Nephron (organoid): ENCODE measurements at regions not wholly inside any gene's neighbourhood (a gene's known extent, or its start where the extent isn't known, plus 50 kb on each side); places are given as distances from the start of the nearest gene placed in this dataset.
"Not testable (repeated sequence)": the region's sequence is repeated elsewhere in the genome, so short reads cannot be mapped to it uniquely, and the experiment has no call there.

Source experiments
- H3K27ac Mint-ChIP-seq, 3 experiments: 2 replicates each; pipeline ENCODE4 v1.8.0; 2020; ENCODE audit warnings: mixed read lengths in 3 of 3, mild to moderate bottlenecking in 2 of 3, moderate library complexity in 1 of 3
- H3K27me3 Mint-ChIP-seq: 2 replicates; pipeline ENCODE4 v1.8.0; 2021; ENCODE audit warnings: low read depth, mild to moderate bottlenecking, moderate library complexity, mixed read lengths
- H3K36me3 Mint-ChIP-seq: 2 replicates; pipeline ENCODE4 v1.8.0; 2020; ENCODE audit warnings: low read depth, mixed read lengths
- H3K4me1 Mint-ChIP-seq: 2 replicates; pipeline ENCODE4 v1.8.0; 2020; ENCODE audit warnings: mixed read lengths
- H3K4me3 Mint-ChIP-seq, 3 experiments: 2 replicates each; pipeline ENCODE4 v1.8.0; 2020; ENCODE audit warnings: mild to moderate bottlenecking in 3 of 3, mixed read lengths in 3 of 3, moderate library complexity in 2 of 3
- H3K9me3 Mint-ChIP-seq: 2 replicates; pipeline ENCODE4 v1.8.0; 2020; ENCODE audit warnings: mixed read lengths
- TF ChIP-seq, protein P1 (sequence below), 3 experiments: fragments of 200-600 bp; sonication (generic); IDR thresholded peaks; one replicate each; pipeline ENCODE4 v1.5.0; 2021; ENCODE audit warnings: antibody characterized with exemption in 3 of 3; ENCODE audit not compliant: unreplicated experiment in 3 of 3

DNA sequence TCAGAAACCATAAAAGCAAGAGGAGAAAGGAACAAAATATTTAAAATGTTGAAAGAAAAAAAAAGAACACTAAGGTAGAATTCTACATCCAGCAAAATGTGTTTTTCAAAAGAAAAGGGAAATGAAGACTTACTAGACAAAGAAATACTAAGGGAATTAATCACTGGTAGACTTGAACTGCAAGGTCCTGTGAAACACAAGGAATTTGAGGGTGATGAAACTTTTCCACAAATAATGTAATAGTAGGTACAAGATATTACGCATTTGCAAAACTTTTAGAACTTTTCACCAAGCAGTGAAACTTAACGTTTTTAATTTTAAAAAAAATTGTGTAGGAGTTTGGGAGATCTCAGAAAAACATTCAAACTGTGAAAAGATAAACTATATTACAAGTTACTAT, 180.3 kb upstream of the MAGEB16 start:
- TF ChIP-seq, protein P1, sequence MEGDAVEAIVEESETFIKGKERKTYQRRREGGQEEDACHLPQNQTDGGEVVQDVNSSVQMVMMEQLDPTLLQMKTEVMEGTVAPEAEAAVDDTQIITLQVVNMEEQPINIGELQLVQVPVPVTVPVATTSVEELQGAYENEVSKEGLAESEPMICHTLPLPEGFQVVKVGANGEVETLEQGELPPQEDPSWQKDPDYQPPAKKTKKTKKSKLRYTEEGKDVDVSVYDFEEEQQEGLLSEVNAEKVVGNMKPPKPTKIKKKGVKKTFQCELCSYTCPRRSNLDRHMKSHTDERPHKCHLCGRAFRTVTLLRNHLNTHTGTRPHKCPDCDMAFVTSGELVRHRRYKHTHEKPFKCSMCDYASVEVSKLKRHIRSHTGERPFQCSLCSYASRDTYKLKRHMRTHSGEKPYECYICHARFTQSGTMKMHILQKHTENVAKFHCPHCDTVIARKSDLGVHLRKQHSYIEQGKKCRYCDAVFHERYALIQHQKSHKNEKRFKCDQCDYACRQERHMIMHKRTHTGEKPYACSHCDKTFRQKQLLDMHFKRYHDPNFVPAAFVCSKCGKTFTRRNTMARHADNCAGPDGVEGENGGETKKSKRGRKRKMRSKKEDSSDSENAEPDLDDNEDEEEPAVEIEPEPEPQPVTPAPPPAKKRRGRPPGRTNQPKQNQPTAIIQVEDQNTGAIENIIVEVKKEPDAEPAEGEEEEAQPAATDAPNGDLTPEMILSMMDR (IDR thresholded peaks at IDR 0.05; ENCODE audit: unreplicated experiment in 3 of 3): no peak
- Mint-ChIP-seq H3K27ac (no peak overlapping the region), H3K4me3 (no peak overlapping the region), H3K36me3 (no peaks in the 10 kb centered on the region), H3K4me1 (no peaks in the 10 kb centered on the region), H3K27me3 (no peaks in the 10 kb centered on the region), H3K9me3 (peaks cover 9% of the 10 kb centered on the region)

DNA sequence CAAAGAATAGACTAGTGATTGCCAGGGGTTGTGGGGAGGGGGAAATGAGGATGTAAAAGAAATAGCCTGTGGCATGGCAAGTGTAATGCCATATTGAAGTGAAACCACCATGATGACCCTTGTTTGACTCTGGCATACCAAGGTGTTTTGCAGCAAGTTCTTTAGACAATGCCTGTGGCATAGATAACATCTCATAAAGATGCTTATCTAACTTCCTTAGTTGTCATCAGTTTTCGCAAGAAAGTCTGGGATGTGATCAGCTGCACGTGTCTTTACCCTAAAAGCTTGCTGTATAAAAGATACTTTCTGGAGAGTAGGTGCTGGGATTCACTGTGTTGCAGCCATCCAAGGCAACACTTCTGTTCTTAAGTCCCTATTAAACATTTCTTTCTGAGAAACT, 176.1 kb upstream of the MAGEB16 start:
- H3K4me3 Mint-ChIP-seq: no peak overlapping the region
- H3K27ac Mint-ChIP-seq: no peak overlapping the region
- H3K27me3 Mint-ChIP-seq: no peaks in the 10 kb centered on the region
- peaks cover 13% of the 10 kb centered on the region for H3K9me3 Mint-ChIP-seq
- TF ChIP-seq, protein P1 (IDR thresholded peaks at IDR 0.05; ENCODE audit: unreplicated experiment in 3 of 3): no peak
- no peaks in the 10 kb centered on the region for H3K4me1 Mint-ChIP-seq
- H3K36me3 Mint-ChIP-seq: no peaks in the 10 kb centered on the region

DNA sequence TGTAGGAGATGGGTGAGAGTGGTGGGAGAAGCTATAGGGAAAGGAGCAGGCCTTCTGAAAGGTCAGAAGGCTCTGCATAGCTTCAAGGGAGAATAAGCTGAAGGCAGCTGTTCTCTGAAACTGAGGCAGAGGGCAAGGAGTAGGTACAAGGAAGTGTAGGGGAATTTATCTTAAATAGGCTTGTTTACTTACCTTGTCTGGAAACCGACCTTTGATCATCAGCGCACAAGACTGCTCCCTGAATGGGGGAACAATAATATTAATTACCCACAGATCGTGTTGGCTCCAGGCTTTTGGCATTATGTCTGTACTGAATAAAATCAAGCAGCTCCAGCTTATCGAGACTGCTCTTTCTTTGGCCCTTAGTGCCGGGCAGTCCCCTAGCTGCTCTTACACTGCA, 175.5 kb upstream of the MAGEB16 start:
- Mint-ChIP-seq H3K27ac (no peak overlapping the region), H3K36me3 (no peaks in the 10 kb centered on the region), H3K4me3 (no peak overlapping the region), H3K4me1 (no peaks in the 10 kb centered on the region), H3K27me3 (no peaks in the 10 kb centered on the region), H3K9me3 (peaks cover 13% of the 10 kb centered on the region)
- TF ChIP-seq, protein P1 (IDR thresholded peaks at IDR 0.05; ENCODE audit: unreplicated experiment in 3 of 3): no peak

DNA sequence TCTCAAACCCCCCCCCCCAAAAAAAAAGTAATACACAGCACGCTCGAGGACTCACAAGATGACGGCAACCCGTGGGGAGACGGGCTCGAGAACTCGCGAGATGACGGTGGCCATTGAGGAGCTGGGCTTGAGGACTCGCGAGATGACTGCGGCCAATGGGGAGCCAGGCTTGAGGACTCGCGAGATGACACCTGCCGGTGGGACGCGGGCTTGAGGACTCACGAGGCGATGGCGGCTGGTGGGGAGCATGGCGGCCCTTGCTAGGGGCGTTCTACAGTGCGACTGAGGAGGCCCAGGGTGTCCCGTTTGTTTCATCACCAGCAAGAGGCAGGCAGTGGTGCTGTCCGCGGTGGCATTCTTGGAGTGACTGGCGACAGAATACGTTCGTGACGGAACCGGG, 172.4 kb upstream of the MAGEB16 start:
- no peak overlapping the region for H3K27ac Mint-ChIP-seq
- H3K36me3 Mint-ChIP-seq: no peaks in the 10 kb centered on the region
- H3K4me1 Mint-ChIP-seq: no peaks in the 10 kb centered on the region
- H3K27me3 Mint-ChIP-seq: no peaks in the 10 kb centered on the region
- peaks cover 17% of the 10 kb centered on the region for H3K9me3 Mint-ChIP-seq
- H3K4me3 Mint-ChIP-seq: no peak overlapping the region
- TF ChIP-seq, protein P1 (IDR thresholded peaks at IDR 0.05; ENCODE audit: unreplicated experiment in 3 of 3): no peak

DNA sequence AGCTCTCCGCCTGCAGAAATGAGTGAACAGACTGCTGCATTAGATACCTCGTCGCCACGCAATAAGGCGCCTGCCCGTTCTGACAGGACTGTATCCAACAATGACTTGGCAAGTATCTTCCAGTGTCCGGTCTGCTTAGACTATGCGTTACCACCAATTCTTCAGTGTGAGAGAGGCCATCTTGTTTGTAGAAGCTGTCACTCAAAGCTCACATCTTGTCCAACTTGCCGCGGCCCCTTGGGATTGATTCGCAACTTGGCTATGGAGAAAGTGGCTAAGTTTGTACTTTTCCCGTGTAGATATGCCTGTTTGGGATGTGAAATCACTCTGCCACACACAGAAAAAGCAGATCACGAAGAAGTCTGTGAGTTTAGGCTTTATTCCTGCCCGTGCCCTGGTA, 172.0 kb upstream of the MAGEB16 start:
- Mint-ChIP-seq H3K27me3 (no peaks in the 10 kb centered on the region), H3K27ac (no peak overlapping the region), H3K4me1 (no peaks in the 10 kb centered on the region), H3K36me3 (no peaks in the 10 kb centered on the region), H3K9me3 (peaks cover 21% of the 10 kb centered on the region), H3K4me3 (no peak overlapping the region)
- TF ChIP-seq, protein P1 (IDR thresholded peaks at IDR 0.05; ENCODE audit: unreplicated experiment in 3 of 3): no peak

DNA sequence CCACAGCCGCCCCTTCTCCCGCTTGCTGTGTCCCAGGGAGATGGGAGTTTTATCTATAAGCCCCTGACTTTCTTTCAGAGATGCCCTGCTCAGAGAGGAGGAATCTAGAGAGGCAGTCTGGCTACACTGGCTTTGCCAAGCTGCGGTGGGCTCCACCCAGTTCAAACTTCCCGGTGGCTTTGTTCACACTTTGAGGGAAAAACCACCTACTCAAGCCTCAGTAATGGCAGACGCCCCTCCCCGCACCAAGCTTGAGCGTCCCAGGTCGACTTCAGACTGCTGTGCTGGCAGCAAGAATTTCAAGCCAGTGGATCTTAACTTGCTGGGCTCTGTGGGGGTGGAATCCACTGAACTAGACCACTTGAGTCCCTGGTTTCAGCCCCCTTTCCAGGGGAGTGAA, 162.2 kb upstream of the MAGEB16 start:
- not testable (repeated sequence) for H3K4me1 Mint-ChIP-seq, H3K36me3 Mint-ChIP-seq, H3K4me3 Mint-ChIP-seq, H3K27me3 Mint-ChIP-seq, H3K27ac Mint-ChIP-seq
- H3K9me3 Mint-ChIP-seq: peaks cover 25% of the 10 kb centered on the region
